Activated CD4-positive, alpha-beta T cell treated with anti-CD3 and anti-CD28 coated beads, Interleukin-2, amount 50 U/mL, for 16 hours (primary cell): ENCODE measurements at regions not wholly inside any gene's neighbourhood (a gene's known extent, or its start where the extent isn't known, plus 50 kb on each side); places are given as distances from the start of the nearest gene placed in this dataset.

Experiments used
- DNase-seq: peaks from one replicate; pipeline ENCODE4 v3.0.0-alpha.2; 2020

GRCh38 chr4:135316266-135316779 is 1114.7 kb upstream of the PABPC4L start:
- DNase-seq = no peak

DNA sequence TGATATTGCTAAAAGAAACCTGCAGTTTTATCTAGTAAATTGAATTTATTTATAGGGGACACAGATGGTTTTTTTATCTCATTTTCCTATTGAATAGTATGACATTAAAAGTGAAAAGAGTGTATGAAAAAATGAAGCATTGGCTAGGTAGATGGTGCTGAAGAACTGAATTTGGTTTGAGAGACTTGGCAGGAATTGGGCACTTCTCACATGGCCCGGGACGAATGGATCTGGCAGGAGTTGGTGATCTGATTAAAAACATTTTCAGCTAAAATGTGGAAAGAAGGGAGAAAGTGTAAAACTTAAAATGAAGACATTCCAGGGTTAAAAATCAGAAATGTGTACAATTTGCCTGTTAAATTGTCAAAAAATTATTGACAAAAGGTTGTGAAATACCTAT is 1088.5 kb upstream of the PABPC4L start:
- no peak for DNase-seq

- no peak for DNase-seq
Measured at GRCh38 chr4:135283934-135284333, 1082.3 kb upstream of the PABPC4L start.

GRCh38 chr4:135282676-135283075 is 1081.1 kb upstream of the PABPC4L start:
- DNase-seq = no peak

GRCh38 chr4:135281230-135281629 is 1079.6 kb upstream of the PABPC4L start:
- DNase-seq = no peak

GRCh38 chr4:135277980-135278315 is 1076.4 kb upstream of the PABPC4L start:
- DNase-seq = no peak

- no peak for DNase-seq
Measured at GRCh38 chr4:135277068-135277979, 1075.7 kb upstream of the PABPC4L start.

- no peak for DNase-seq
Measured at GRCh38 chr4:135274416-135274815, 1072.8 kb upstream of the PABPC4L start.

DNA sequence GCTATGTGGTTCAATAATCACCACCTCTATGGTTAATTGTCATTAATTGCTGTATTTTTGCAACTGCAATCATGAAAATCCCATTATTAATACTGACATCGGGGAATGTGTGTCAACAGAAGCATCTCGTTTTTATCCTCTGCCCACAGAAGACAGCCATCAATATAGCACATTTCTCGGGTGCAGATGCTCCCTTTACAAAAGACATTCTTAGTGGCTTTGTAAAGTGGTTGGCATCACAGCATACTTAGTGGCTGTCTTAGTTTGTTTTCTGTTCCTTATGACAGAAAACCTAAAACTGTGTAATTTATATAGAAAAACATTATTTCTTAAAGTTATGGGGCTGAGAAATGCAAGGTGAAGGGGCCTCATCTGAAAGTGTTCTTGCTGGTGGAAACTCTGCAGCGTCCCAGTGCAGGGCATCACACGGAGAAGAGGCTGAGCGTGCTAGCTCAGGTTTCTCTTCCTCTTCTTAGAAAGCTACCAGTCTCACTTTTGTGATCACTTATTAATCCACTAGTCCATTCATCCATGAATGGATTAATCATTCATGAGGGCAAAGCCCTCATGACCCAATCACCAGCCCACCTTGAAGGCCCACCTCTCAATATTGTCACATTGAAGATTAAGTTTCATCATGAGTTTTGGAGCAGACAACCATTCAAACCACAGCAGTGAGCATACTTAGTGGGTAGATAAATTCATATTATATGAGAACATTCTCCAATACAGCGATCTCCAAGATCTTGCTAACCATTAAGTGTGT is 1067.7 kb upstream of the PABPC4L start:
- DNase-seq = no peak

DNA sequence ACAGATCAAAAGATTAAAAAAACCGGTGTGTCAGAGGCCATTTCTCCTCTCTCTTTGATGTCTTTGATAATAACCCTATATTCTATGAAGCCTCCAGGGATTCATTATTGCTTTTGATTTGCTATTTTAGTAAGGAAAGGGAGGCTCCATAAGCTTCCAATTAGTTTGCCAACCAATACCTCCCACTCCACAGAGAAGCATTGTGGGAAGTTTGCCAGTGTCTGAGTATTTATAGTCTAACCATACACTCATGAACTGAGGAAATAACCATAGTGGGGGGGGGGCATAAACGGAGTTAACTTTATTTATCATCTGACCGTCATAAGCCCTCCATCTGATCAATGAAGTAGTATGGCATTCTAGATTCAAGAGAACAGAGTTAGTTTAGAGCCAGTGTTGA is 1066.8 kb upstream of the PABPC4L start:
- DNase-seq = no peak

- DNase-seq = no peak
Measured at GRCh38 chr4:135267148-135267865, 1065.7 kb upstream of the PABPC4L start.

DNA sequence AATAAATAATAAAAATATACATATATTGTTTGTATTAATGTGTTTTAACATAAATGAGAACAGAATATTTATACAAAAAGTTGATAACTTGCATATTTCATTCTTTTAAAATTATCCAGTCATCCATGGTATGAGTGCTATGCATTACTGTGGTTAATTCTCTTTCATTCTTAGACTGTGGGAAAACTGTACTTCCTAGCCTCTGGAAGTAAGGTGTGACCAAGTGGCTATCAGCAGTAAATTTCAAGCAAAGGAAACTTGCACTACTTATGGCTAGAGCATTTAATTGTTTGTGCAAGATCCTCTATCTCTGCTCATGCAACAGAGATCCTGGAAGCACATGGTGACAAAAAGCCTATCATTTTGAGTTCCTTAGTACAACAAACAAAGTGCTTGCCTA is 1054.5 kb upstream of the PABPC4L start:
- no peak for DNase-seq

DNA sequence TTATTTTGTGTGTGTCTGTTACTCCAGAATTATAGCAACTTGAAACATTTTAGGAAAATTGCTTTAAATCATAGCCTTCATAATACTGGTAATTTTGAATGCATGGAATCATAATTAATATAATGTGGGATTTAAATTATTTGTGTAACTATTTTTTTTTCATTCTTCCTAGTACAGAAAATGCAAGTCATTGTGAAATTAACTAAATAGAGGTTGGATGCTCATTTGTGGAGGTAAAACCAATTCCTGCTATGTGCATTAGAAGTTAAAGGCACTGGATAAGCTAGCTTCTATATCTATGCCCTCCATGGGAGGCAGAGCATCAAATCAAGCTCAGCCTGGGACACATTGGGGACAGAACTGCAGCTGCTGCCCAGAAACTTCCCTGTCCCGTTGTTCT is 1048.5 kb upstream of the PABPC4L start:
- no peak for DNase-seq

- no peak for DNase-seq
Measured at GRCh38 chr4:135249024-135249423, 1047.4 kb upstream of the PABPC4L start.

DNA sequence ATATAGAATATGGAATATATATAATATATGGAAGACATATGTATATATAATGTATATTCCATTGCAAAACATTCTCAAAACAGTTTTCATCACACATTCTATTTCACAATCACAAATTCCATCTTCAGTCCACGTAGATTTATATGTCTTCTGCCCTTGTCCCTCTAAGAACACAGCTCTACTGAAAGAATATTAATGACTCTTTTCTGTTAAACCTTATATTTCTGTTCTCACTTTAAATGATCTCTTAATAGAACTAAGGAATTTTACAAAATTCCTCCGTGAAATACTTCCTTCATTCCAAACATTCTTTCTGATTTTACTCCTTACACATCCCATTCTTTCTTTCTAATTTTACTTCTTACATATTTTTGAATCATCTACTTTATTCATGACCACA is 1043.1 kb upstream of the PABPC4L start:
- DNase-seq = no peak

GRCh38 chr4:135244056-135244455 is 1042.5 kb upstream of the PABPC4L start:
- no peak for DNase-seq

GRCh38 chr4:135240796-135241195 is 1039.2 kb upstream of the PABPC4L start:
- no peak for DNase-seq

- DNase-seq = no peak
Measured at GRCh38 chr4:135239964-135240363, 1038.4 kb upstream of the PABPC4L start.

DNA sequence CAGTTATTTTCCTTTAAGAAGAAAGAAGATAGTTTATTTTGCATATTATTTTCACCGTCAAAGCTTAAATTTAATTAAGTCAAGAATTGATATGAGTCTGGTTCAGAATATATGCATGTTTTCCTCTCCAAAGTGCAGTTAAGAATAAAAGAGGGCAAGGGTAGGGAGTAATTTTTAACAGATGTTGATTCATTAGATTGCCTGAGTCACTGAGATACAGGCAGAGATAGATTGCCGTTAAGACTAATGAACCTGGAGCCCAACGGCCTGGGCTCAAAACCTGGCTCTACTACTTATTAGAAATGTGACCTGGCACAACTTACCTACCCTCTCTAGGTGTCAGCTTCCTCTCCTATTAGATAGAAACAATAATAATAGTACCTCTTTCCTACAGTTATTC is 1037.4 kb upstream of the PABPC4L start:
- DNase-seq = no peak

- no peak for DNase-seq
Measured at GRCh38 chr4:135236048-135236447, 1034.5 kb upstream of the PABPC4L start.

DNA sequence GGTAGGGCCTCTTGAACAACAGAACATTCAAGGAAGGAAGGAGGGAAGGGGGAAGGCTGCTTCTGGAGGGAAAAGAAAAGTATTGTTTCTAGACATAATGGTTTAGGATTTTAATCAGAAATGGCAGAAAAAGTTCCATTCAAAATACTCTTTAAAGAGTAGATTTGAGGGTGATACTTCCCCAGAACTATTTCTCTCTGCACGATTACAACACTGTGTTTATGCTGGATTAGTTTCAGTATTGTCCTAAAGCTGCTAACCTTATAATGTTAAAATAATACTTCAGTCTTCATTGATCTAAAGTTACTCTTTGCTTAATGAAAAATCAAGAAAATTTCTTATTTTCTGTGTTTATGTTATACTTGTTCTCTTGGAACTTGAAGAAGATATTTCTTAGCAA is 1026.3 kb upstream of the PABPC4L start:
- DNase-seq = no peak

- DNase-seq = no peak
Measured at GRCh38 chr4:135225551-135225950, 1024.0 kb upstream of the PABPC4L start.

DNA sequence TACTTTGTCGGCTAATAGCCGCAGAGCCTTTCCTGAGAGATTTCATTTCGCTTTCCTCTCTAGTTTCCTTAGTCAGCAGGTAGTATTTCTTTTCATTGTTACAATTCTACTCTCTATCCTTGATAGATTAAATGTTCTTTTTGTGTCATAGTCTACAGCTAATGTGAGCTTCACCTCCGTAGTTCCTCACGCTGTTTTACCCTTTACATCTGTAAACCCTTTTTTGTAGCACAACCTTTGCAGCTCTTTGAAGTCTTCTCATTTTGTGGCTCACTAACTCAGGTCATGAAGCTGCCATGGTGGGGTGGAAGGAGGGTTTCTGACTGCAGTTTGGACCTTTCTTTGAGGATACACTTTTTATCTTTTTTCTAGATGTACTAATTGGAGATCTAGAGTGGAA is 1008.8 kb upstream of the PABPC4L start:
- DNase-seq = no peak
